Fibroblast of peridontal ligament (primary cell): ENCODE measurements at regions not wholly inside any gene's neighbourhood (a gene's known extent, or its start where the extent isn't known, plus 50 kb on each side); places are given as distances from the start of the nearest gene placed in this dataset.

Experiments used
- DNase-seq: peaks from one replicate; pipeline ENCODE4 v3.0.0-alpha.2; 2010; ENCODE audit errors: extremely low read depth

- DNase-seq: no peak
Observed at GRCh38 chr5:71945436-71945835, 161.8 kb upstream of the MAP1B start.

GRCh38 chr5:71946343-71947030 lies 160.8 kb upstream of the MAP1B start:
- DNase-seq: no peak

- no peak for DNase-seq
Observed at GRCh38 chr5:71948206-71948605, 159.1 kb upstream of the MAP1B start.

GRCh38 chr5:71949772-71950171 lies 157.5 kb upstream of the MAP1B start:
- no peak for DNase-seq

- DNase-seq: no peak
Observed at GRCh38 chr5:71953866-71954265, 153.4 kb upstream of the MAP1B start.

GRCh38 chr5:71954329-71954728 lies 152.9 kb upstream of the MAP1B start:
- no peak for DNase-seq

GRCh38 chr5:71955723-71956122 lies 151.6 kb upstream of the MAP1B start:
- no peak for DNase-seq

- no peak for DNase-seq
Observed at GRCh38 chr5:71957292-71957898, 149.9 kb upstream of the MAP1B start.

- no peak for DNase-seq
Observed at GRCh38 chr5:71960195-71960594, 147.1 kb upstream of the MAP1B start.

- no peak for DNase-seq
Observed at GRCh38 chr5:71961786-71962185, 145.5 kb upstream of the MAP1B start.

GRCh38 chr5:71969460-71969859 lies 137.8 kb upstream of the MAP1B start:
- DNase-seq: no peak

- no peak for DNase-seq
Observed at GRCh38 chr5:71971862-71972261, 135.4 kb upstream of the MAP1B start.

GRCh38 chr5:71972777-71973473 lies 134.3 kb upstream of the MAP1B start:
- DNase-seq: no peak

- no peak for DNase-seq
Observed at GRCh38 chr5:71973563-71973962, 133.7 kb upstream of the MAP1B start.

- no peak for DNase-seq
Observed at GRCh38 chr5:71974165-71974564, 133.1 kb upstream of the MAP1B start.

GRCh38 chr5:71974622-71975021 lies 132.7 kb upstream of the MAP1B start:
- no peak for DNase-seq

- no peak for DNase-seq
Observed at GRCh38 chr5:71976449-71976848, 130.8 kb upstream of the MAP1B start.

GRCh38 chr5:71977311-71977710 lies 130.0 kb upstream of the MAP1B start:
- no peak for DNase-seq

- DNase-seq: no peak
Observed at GRCh38 chr5:71978216-71978615, 129.1 kb upstream of the MAP1B start.

GRCh38 chr5:71982717-71983395 lies 124.4 kb upstream of the MAP1B start:
- no peak for DNase-seq

- DNase-seq: no peak
Observed at GRCh38 chr5:71986101-71986500, 121.2 kb upstream of the MAP1B start.

- DNase-seq: no peak
Observed at GRCh38 chr5:71988808-71989207, 118.5 kb upstream of the MAP1B start.

- DNase-seq: no peak
Observed at GRCh38 chr5:71993600-71993999, 113.7 kb upstream of the MAP1B start.
